Progenitor cell of endocrine pancreas (in vitro differentiated cells): ENCODE measurements at regions not wholly inside any gene's neighbourhood (a gene's known extent, or its start where the extent isn't known, plus 50 kb on each side); places are given as distances from the start of the nearest gene placed in this dataset.

Experiments used
- DNase-seq: peaks from one replicate; pipeline ENCODE4 v3.0.0; 2021; ENCODE audit warnings: low spot score; ENCODE audit not compliant: unreplicated experiment
- H3K27ac Mint-ChIP-seq: 2 replicates; pipeline ENCODE4 v1.8.0; 2021; ENCODE audit warnings: mild to moderate bottlenecking, moderate library complexity, mixed read lengths
- H3K27me3 Mint-ChIP-seq: 2 replicates; pipeline ENCODE4 v1.8.0; 2021; ENCODE audit warnings: mixed read lengths
- H3K36me3 Mint-ChIP-seq: 2 replicates; pipeline ENCODE4 v1.8.0; 2022; ENCODE audit warnings: mixed read lengths; ENCODE audit not compliant: insufficient read depth
- H3K4me1 Mint-ChIP-seq: 2 replicates; pipeline ENCODE4 v1.8.0; 2021; ENCODE audit warnings: low read depth, mixed read lengths
- H3K4me3 Mint-ChIP-seq: 2 replicates; pipeline ENCODE4 v1.8.0; 2021; ENCODE audit warnings: low read depth, mild to moderate bottlenecking, moderate library complexity, mixed read lengths
- H3K9me3 Mint-ChIP-seq: 2 replicates; pipeline ENCODE4 v1.8.0; 2021; ENCODE audit warnings: low read depth, mixed read lengths
- CTCF ChIP-seq: fragments of 200-600 bp; sonication (generic); IDR thresholded peaks from one replicate; pipeline ENCODE4 v1.5.0; 2021; ENCODE audit warnings: antibody characterized with exemption, mild to moderate bottlenecking; ENCODE audit not compliant: unreplicated experiment

- H3K27me3 Mint-ChIP-seq, result peaks cover 13% of the 10 kb centered on the region
- H3K4me3 Mint-ChIP-seq, result no peak overlapping the region
- no peak for TF ChIP-seq CTCF
- no peaks in the 10 kb centered on the region for H3K4me1 Mint-ChIP-seq
- H3K27ac Mint-ChIP-seq, result no peak overlapping the region
- DNase-seq, result no peak
- H3K36me3 Mint-ChIP-seq, result no peaks in the 10 kb centered on the region
- no peaks in the 10 kb centered on the region for H3K9me3 Mint-ChIP-seq
Observed at GRCh38 chr16:5835876-5836275, 738.3 kb upstream of the EEF2KMT start.

DNA sequence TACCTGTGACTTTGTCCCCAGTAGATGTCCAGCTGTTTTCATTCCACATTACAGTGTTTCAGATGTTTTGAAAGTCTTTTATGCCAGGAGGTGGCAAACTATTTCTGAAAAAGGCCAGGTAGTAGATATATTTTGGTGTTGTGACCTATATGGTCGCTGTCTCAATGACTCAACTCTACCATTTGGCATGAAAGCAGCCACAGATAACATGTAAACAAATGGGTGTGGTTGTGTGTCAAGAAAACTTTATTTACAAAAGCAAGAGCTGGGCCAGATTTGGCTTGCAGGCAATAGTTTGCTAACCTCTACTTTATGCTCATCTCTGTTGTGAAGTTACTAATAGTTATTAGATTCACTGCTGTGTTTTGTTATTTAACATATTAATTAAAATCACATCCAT is 728.7 kb upstream of the EEF2KMT start:
- no peak for DNase-seq
- Mint-ChIP-seq H3K4me3 (no peak overlapping the region), H3K36me3 (no peaks in the 10 kb centered on the region), H3K9me3 (no peaks in the 10 kb centered on the region), H3K4me1 (no peaks in the 10 kb centered on the region), H3K27ac (no peak overlapping the region), H3K27me3 (peaks cover 3% of the 10 kb centered on the region)
- TF ChIP-seq CTCF, result no peak

DNA sequence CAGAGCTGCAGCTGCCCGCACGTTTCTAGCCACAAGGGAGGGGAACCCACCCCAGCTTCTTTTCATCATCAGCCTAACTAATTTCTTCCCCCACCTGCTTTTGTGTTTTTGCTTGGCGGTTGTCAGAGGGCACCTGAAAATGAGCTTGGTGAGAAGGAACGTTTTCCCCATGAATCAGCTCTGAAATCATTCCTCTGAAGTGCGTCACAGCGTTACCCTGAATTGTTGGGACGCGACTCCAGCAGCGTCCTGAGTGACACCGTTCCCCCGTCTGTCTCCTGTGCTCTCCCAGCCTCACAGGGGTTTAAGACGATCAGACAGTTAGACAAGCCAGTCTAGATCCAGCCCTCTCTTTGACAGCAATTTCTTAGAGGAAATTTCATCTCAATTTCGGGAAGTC is 722.9 kb upstream of the EEF2KMT start:
- no peaks in the 10 kb centered on the region for H3K9me3 Mint-ChIP-seq
- no peak for TF ChIP-seq CTCF
- H3K27me3 Mint-ChIP-seq, result peaks cover 4% of the 10 kb centered on the region
- no peaks in the 10 kb centered on the region for H3K4me1 Mint-ChIP-seq
- DNase-seq, result no peak
- no peak overlapping the region for H3K4me3 Mint-ChIP-seq
- H3K27ac Mint-ChIP-seq, result no peak overlapping the region
- H3K36me3 Mint-ChIP-seq, result no peaks in the 10 kb centered on the region

- Mint-ChIP-seq H3K27ac (no peak overlapping the region), H3K36me3 (no peaks in the 10 kb centered on the region), H3K4me3 (no peak overlapping the region), H3K4me1 (no peaks in the 10 kb centered on the region), H3K27me3 (peaks cover 4% of the 10 kb centered on the region), H3K9me3 (no peaks in the 10 kb centered on the region)
- DNase-seq, result no peak
- TF ChIP-seq CTCF, result no peak
Observed at GRCh38 chr16:5815570-5816237, 718.1 kb upstream of the EEF2KMT start.

GRCh38 chr16:5801396-5801795 is 703.8 kb upstream of the EEF2KMT start:
- Mint-ChIP-seq H3K4me3 (no peak overlapping the region), H3K4me1 (peaks cover 2% of the 10 kb centered on the region), H3K36me3 (peaks cover 2% of the 10 kb centered on the region), H3K27me3 (peaks cover 4% of the 10 kb centered on the region), H3K9me3 (peaks cover 11% of the 10 kb centered on the region), H3K27ac (no peak overlapping the region)
- no peak for DNase-seq
- no peak for TF ChIP-seq CTCF
